MM.1S (cell line): ENCODE measurements at regions not wholly inside any gene's neighbourhood (a gene's known extent, or its start where the extent isn't known, plus 50 kb on each side); places are given as distances from the start of the nearest gene placed in this dataset.

Experiments
- CTCF ChIP-seq: fragments of 300-600 bp; sonication (generic); IDR thresholded peaks from 2 replicates; pipeline ENCODE4 v1.5.1; 2016; ENCODE audit warnings: antibody characterized with exemption, low read length, mixed read lengths
- EZH2 ChIP-seq: fragments of 300-600 bp; sonication (generic); optimal IDR thresholded peaks from 2 replicates; pipeline ENCODE3; 2017; ENCODE audit warnings: low read depth, mild to moderate bottlenecking, antibody characterized with exemption, low read length, mixed read lengths
- EZH2phosphoT487 ChIP-seq: fragments of 300-600 bp; sonication (generic); IDR thresholded peaks from 2 replicates; pipeline ENCODE4 v1.6.1; 2018; ENCODE audit warnings: antibody characterized with exemption, low read length

- TF ChIP-seq CTCF (no peak), EZH2 (no peak), EZH2phosphoT487 (no peak)
These were observed 463.5 kb upstream of the TGFBR2 start for GRCh38 chr3:30142946-30143345.
